ENCODE measurements at regions not wholly inside any gene's neighbourhood (a gene's known extent, or its start where the extent isn't known, plus 50 kb on each side); places are given as distances from the start of the nearest gene placed in this dataset.
"Not testable (repeated sequence)": the region's sequence is repeated elsewhere in the genome, so short reads cannot be mapped to it uniquely, and the experiment has no call there.

GRCh38 chr16:88328313-88328980, 54.3 kb upstream of the ZNF469 start:
- DNase-seq (ENCODE audit: low read depth) (no peak), FAIRE-seq (no peak)
- H3K4me3 ChIP-seq (ENCODE audit: low read depth, low read length), result no peak overlapping the region
- H3K27me3 ChIP-seq (ENCODE audit: control insufficient read depth, insufficient read depth, low read length), result no peaks in the 10 kb centered on the region
- no peak for TF ChIP-seq CTCF (IDR thresholded peaks at IDR 0.05; ENCODE audit: insufficient read depth, low read length, severe bottlenecking)
- H3K36me3 ChIP-seq (ENCODE audit: control insufficient read depth, insufficient read depth, low read length), result no peaks in the 10 kb centered on the region

- H3K36me3 ChIP-seq (ENCODE audit: control insufficient read depth, insufficient read depth, low read length), result no peaks in the 10 kb centered on the region
- TF ChIP-seq CTCF (IDR thresholded peaks at IDR 0.05; ENCODE audit: insufficient read depth, low read length, severe bottlenecking), result no peak
- FAIRE-seq (no peak), DNase-seq (ENCODE audit: low read depth) (no peak)
- no peaks in the 10 kb centered on the region for H3K27me3 ChIP-seq (ENCODE audit: control insufficient read depth, insufficient read depth, low read length)
- H3K4me3 ChIP-seq (ENCODE audit: low read depth, low read length), result no peak overlapping the region
Measured at GRCh38 chr16:88329726-88330700, 52.7 kb upstream of the ZNF469 start.

GRCh38 chr16:88330971-88331890, 51.5 kb upstream of the ZNF469 start:
- FAIRE-seq (no peak), DNase-seq (ENCODE audit: low read depth) (no peak)
- TF ChIP-seq CTCF (IDR thresholded peaks at IDR 0.05; ENCODE audit: insufficient read depth, low read length, severe bottlenecking), result no peak
- Histone ChIP-seq H3K27me3 (ENCODE audit: control insufficient read depth, insufficient read depth, low read length) (no peaks in the 10 kb centered on the region), H3K36me3 (ENCODE audit: control insufficient read depth, insufficient read depth, low read length) (no peaks in the 10 kb centered on the region), H3K4me3 (ENCODE audit: low read depth, low read length) (no peak overlapping the region)

- TF ChIP-seq CTCF (IDR thresholded peaks at IDR 0.05; ENCODE audit: insufficient read depth, low read length, severe bottlenecking), result no peak
- DNase-seq (ENCODE audit: low read depth), result peak; percentile 93
- H3K36me3 ChIP-seq (ENCODE audit: control insufficient read depth, insufficient read depth, low read length), result no peaks in the 10 kb centered on the region
- no peak for FAIRE-seq
- H3K4me3 ChIP-seq (ENCODE audit: low read depth, low read length), result no peak overlapping the region
- no peaks in the 10 kb centered on the region for H3K27me3 ChIP-seq (ENCODE audit: control insufficient read depth, insufficient read depth, low read length)
Measured at GRCh38 chr16:88331989-88332920, 50.5 kb upstream of the ZNF469 start.

GRCh38 chr16:88332921-88333825, 49.6 kb upstream of the ZNF469 start:
- not testable (repeated sequence) for FAIRE-seq; H3K36me3 ChIP-seq (ENCODE audit: control insufficient read depth, insufficient read depth, low read length); H3K27me3 ChIP-seq (ENCODE audit: control insufficient read depth, insufficient read depth, low read length); H3K4me3 ChIP-seq (ENCODE audit: low read depth, low read length)
- peak; percentile 15 for DNase-seq (ENCODE audit: low read depth)

Data from bronchial epithelial cell (primary cell).